GM19099 (cell line): ENCODE measurements at regions not wholly inside any gene's neighbourhood (a gene's known extent, or its start where the extent isn't known, plus 50 kb on each side); places are given as distances from the start of the nearest gene placed in this dataset.

Experiments
- POLR2A ChIP-seq: IDR thresholded peaks from 3 replicates; pipeline ENCODE4 v1.6.1; 2011; ENCODE audit warnings: low read depth; ENCODE audit not compliant: insufficient read length; ENCODE audit errors: extremely low read depth

DNA sequence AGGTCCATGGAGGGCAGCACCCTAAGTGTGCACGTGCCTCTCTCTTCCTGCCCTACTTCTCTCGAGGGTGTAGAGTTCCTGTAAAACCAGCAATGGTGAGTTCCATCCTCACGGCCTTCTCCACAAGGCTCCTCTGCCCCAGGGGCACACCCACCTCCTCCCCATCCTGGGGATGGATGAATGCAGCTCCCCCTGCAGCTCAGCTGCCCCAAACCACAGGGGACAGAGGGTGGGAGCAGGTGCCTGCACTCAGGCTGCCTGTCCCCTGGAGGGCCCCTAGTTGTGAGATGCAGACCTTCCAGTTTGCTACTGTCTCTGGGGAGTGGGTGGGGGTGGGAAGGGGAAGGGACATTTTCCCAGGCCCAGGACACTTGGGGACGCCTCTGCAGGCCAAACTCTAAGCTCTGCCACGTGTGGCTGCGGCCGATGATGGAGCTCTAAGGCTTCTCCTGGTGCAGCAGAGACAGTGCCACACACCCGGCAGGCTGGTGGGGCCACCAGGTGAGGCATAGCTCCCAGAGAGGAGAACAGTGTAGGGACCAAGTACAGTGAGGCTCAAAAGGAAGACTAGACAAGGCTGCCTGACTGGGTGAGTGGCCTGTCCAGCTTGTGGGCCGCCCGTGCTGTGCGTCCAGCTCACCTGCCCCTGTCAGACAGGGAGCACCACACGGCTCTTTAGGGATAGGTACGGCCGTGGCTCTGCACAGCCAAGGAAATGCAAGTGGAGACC is 540.9 kb downstream of the TBC1D22A start:
- TF ChIP-seq POLR2A: no peak

DNA sequence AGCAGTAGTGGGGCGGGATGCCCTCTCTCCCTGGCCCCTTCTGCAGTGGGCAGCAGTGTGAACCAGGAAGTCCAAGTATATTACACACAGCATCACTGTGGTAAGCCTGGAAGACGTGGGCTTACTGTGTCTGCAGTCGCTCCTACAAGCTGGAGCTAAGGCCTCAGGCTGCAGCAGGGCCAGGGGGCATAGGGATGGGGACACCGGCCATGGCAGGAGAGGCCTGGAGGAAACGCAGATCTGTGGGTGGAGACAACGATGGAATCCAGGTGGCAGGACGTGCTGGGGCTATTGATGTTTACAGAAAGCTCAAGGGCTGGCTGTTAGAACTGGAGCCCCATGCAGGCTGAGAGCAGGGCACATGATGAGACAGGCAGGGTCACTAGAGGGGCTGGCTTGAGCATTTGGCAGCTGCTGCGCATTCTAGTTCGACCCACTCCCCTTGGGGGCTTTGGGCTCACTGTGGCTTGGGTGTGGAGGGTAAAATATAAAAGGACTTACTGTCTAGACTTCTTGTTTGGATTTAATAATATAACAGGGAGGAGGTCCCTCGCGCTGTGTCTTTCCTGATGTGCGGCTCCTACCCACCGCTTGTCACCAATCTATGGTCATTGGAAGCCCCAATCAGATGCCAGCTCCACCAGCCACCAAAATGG is 539.5 kb downstream of the TBC1D22A start:
- TF ChIP-seq POLR2A: no peak

GRCh38 chr22:47300698-47301405 is 538.4 kb downstream of the TBC1D22A start:
- TF ChIP-seq POLR2A: no peak

DNA sequence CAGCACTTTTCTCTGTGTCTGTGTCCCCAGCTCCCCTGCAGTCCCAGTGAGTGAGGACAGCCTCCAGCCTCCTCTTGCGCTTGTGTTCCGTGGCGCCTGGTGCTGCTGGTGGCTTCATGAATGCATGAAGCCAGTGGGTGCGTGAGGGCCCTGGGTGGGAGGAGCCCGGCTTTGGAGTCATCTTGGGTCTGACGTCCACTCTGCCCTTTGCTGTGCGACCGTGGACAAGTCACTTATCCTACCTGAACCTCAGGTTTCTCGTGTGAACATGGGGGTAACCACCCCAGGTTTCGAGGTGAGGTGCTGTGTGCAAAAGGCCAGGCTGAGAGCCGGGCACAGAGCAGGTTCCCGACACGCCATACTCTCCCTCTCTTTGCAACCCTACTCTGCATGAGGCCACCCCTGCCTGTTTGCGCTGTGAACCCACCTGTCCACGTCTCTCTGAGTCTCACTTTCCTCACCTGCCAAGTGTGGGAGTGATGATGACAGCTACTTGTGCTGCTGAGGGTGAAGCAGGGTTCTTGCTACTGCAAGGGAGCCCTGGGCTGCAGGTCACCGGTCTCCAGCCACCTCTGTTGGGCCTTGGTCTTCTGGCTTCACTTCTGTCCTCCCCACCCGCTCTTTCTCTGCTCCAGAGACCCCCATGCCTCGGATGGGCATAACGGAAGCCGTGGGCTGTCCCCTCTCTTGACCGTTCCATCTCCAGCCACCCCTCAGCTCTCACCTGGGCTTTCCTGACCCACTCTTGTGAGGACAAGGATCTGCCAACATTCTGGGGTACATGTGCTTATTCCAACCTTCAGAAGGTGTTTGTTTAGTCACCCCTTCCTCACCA is 537.6 kb downstream of the TBC1D22A start:
- no peak for TF ChIP-seq POLR2A

GRCh38 chr22:47299211-47299862 is 536.9 kb downstream of the TBC1D22A start:
- no peak for TF ChIP-seq POLR2A

GRCh38 chr22:47298017-47298785 is 535.8 kb downstream of the TBC1D22A start:
- no peak for TF ChIP-seq POLR2A

DNA sequence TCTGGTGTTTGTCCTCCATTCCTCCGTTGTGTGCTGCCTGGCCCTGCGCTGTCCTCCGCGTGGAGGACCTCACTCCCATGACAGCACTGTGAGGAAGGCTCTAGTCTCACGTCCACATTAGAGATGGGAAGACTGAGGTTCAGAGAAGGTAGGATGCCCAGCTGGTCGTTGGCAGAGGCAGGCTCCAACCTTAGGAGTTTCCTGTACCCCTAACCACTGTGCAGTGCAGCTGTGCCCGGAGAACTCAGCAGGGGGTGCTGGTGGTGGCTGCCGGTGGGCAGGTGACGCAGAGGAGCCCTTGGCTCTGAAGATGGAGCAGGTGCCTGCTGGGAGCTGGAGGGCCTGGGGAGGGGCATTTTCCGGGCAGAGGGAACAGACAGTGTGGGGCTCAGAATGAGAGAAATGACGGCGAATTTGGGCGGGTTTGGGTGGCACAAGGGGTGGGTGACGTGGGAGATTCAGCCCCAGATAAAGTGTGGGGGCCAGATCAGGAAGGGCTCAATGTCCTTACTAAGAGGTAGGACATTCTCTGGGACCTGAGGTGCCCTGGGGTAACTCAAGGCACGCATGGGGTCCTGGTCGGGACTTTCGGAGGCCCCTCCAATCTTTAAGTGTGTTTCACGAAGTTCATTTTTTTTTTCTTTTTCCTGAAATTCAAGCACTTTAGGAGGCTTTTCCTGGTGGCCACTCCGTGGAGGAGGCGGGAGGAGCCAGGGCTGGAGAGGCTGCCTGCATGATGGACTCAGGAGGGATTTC is 535.0 kb downstream of the TBC1D22A start:
- TF ChIP-seq POLR2A: no peak

DNA sequence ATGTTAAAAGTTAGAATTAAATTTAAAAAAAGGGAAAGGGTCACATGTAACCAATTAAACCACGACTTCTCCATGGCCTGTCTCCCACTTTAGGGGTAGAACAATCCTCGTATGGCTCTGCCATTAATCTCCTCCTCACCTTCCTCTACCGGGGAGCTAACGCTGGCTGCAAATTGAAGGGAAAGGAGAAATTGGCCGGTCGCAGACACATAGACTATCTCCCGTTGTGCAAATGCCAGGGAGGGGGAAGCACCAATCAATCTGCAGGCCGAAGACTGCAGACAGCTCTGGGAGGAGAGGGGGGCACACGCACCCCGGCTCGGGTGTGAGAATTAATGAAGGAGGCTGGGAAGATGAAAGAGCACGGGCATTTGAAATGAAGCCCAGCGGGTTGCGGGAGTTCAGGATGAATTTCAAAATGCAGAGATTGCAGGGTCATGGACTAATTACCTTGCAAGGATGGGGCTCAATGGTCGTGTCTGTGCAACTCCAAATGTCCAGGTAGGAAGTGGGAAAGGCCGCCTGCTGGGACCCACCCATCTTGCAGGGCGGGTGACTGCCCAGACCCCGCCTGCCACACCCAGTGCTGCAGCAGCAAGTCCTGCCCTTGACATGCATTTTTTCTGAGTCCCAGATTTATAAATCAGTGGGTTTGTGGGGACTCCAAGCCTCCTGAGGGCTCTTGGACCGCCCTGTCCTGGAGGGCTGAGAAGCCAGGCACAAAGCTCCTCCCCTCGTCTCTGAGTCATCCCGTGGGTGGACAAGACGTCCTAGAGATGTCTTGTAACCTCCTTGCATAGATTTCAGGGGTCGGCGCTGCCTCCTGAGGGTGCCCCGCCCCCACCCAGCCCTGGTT is 534.2 kb downstream of the TBC1D22A start:
- no peak for TF ChIP-seq POLR2A

- no peak for TF ChIP-seq POLR2A
These were observed 533.5 kb downstream of the TBC1D22A start for GRCh38 chr22:47295982-47296381.

DNA sequence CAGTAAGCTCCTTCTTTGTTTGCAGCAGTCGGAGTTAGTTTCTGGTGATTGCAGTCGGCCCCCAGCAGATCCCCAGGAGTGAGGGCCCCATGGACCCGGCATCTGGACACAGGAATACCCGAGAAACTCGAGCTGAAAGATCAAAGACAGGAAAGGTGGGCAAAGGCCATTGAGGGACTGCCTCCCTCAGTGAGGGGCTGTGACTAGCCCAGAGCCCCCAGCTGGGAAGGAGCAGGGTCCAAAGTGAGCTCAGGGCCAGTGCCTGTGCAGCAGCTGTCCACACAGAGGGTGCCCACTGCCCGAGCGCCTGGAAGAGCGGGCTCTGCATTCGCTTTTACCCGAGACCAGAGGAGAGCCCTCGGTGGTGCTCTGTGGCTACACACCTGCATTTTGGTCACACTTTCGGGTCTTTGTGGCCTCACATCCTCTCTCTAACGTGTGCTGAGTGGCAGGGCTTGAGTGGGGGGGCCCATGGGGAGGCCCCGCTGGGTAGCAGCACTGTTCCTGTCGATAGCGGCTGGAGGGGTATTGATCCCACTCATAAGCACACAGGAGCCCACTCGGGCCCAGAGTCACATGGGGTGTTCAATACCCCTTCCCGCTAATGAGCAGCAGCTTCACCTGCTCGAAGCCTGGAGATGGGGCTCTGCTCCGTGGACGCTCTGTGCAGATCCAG is 532.9 kb downstream of the TBC1D22A start:
- TF ChIP-seq POLR2A: no peak

GRCh38 chr22:47294576-47294975 is 532.1 kb downstream of the TBC1D22A start:
- TF ChIP-seq POLR2A: no peak

DNA sequence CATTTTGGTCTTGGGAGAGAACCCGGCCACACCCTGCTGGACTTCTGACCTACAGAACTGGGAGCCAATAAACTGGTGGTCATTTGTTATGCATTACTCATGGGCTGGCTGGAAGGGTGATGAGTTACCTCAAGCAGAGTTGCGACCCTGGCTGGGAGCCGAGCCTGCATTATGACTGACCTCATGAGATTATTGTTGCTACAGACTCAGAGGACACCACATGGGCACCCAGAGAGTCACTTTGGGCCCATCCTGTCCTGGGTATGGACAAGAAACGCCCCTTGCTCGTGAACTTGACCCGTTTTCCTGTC is 531.7 kb downstream of the TBC1D22A start:
- no peak for TF ChIP-seq POLR2A
